Neural cell (in vitro differentiated cells): ENCODE measurements at regions not wholly inside any gene's neighbourhood (a gene's known extent, or its start where the extent isn't known, plus 50 kb on each side); places are given as distances from the start of the nearest gene placed in this dataset.

Source experiments
- H2AFZ ChIP-seq: fragments of 200-600, 300-800 bp; sonication (generic), shearing (Covaris generic); 2 replicates; pipeline ENCODE4 v1.6.0; 2014; ENCODE audit warnings: low read depth, mild to moderate bottlenecking, antibody characterized with exemption, low read length, moderate library complexity
- H3F3A ChIP-seq: fragments of 200-600 bp; shearing (Covaris generic); 2 replicates; pipeline ENCODE4 v1.6.1; 2016; ENCODE audit warnings: mild to moderate bottlenecking, moderate library complexity, mixed read lengths, antibody characterized with exemption, low read length; ENCODE audit not compliant: insufficient read depth, poor library complexity, severe bottlenecking
- H3K27ac ChIP-seq: fragments of 200-600, 300-800 bp; sonication (generic), shearing (Covaris generic); 2 replicates; pipeline ENCODE4 v1.5.1; 2014; ENCODE audit warnings: mild to moderate bottlenecking, low read length, moderate library complexity
- H3K27me3 ChIP-seq: fragments of 300-800, 200-600 bp; sonication (generic), shearing (Covaris generic); 2 replicates; pipeline ENCODE4 v1.6.0; 2014; ENCODE audit warnings: mild to moderate bottlenecking, low read depth, low read length, moderate library complexity; ENCODE audit not compliant: insufficient read depth
- H3K36me3 ChIP-seq: fragments of 300-800, 200-600 bp; sonication (generic), shearing (Covaris generic); 2 replicates; pipeline ENCODE4 v1.5.1; 2014; ENCODE audit warnings: mild to moderate bottlenecking, antibody characterized with exemption, low read length, moderate library complexity; ENCODE audit not compliant: insufficient read depth
- H3K4me2 ChIP-seq: fragments of 300-800, 200-600 bp; sonication (generic), shearing (Covaris generic); 2 replicates; pipeline ENCODE4 v1.6.0; 2014; ENCODE audit warnings: mild to moderate bottlenecking, low read length
- H3K4me3 ChIP-seq: fragments of 300-800, 200-600 bp; sonication (generic), shearing (Covaris generic); 2 replicates; pipeline ENCODE4 v1.5.1; 2014; ENCODE audit warnings: mild to moderate bottlenecking, low read length, moderate library complexity
- H3K79me2 ChIP-seq: fragments of 200-600 bp; shearing (Covaris generic); replicated peaks from 2 replicates; pipeline ENCODE4 v1.6.0; 2014; ENCODE audit warnings: mild to moderate bottlenecking, low read length, moderate library complexity; ENCODE audit not compliant: insufficient read depth
- H3K9ac ChIP-seq: fragments of 300-800, 200-600 bp; sonication (generic), shearing (Covaris generic); 2 replicates; pipeline ENCODE4 v1.6.1; 2016; ENCODE audit warnings: mild to moderate bottlenecking, low read length, mixed read lengths
- H3K9me2 ChIP-seq: fragments of 200-600 bp; shearing (Covaris generic); 2 replicates; pipeline ENCODE4 v1.6.1; 2016; ENCODE audit warnings: mild to moderate bottlenecking, low read length, mixed read lengths; ENCODE audit not compliant: insufficient read depth
- H3K9me3 ChIP-seq: fragments of 200-600, 300-800 bp; sonication (generic), shearing (Covaris generic); 2 replicates; pipeline ENCODE4 v1.6.1; 2016; ENCODE audit warnings: mild to moderate bottlenecking, mixed run types, low read length, moderate library complexity, mixed read lengths
- H4K20me1 ChIP-seq: fragments of 200-600 bp; shearing (Covaris generic); 2 replicates; pipeline ENCODE4 v1.6.1; 2016; ENCODE audit warnings: mild to moderate bottlenecking, mixed run types; ENCODE audit not compliant: insufficient read depth
- CTCF ChIP-seq: fragments of 450-650 bp; IDR thresholded peaks from 2 replicates; pipeline ENCODE4 v1.5.1; 2014; ENCODE audit warnings: antibody characterized with exemption, mild to moderate bottlenecking, moderate library complexity; ENCODE audit not compliant: poor library complexity, severe bottlenecking
- EP300 ChIP-seq: fragments of 450-650 bp; conservative IDR thresholded peaks from 2 replicates; pipeline ENCODE4 v1.6.1; 2014; ENCODE audit warnings: antibody characterized with exemption, mild to moderate bottlenecking, moderate library complexity; ENCODE audit not compliant: poor library complexity, severe bottlenecking
- EZH2 ChIP-seq: fragments of 200-600, 300-800 bp; shearing (Covaris generic), sonication (generic); IDR thresholded peaks from 2 replicates; pipeline ENCODE4 v1.6.1; 2014; ENCODE audit warnings: antibody characterized with exemption, low read length, borderline replicate concordance, mild to moderate bottlenecking; ENCODE audit not compliant: insufficient read depth, poor library complexity, severe bottlenecking
- MXI1 ChIP-seq: fragments of 450-650 bp; conservative IDR thresholded peaks from 2 replicates; pipeline ENCODE4 v1.6.1; 2014; ENCODE audit warnings: antibody characterized with exemption, mild to moderate bottlenecking; ENCODE audit not compliant: poor library complexity, severe bottlenecking
- POLR2AphosphoS5 ChIP-seq: IDR thresholded peaks from 2 replicates; pipeline ENCODE4 v1.6.1; 2012
- RAD21 ChIP-seq: fragments of 450-650 bp; conservative IDR thresholded peaks from 2 replicates; pipeline ENCODE4 v1.6.1; 2014; ENCODE audit warnings: antibody characterized with exemption, mild to moderate bottlenecking, moderate library complexity
- REST ChIP-seq: IDR thresholded peaks from 2 replicates; pipeline ENCODE4 v1.6.1; 2012; ENCODE audit warnings: borderline replicate concordance
- SMC3 ChIP-seq: fragments of 450-650 bp; conservative IDR thresholded peaks from 2 replicates; pipeline ENCODE4 v1.6.1; 2014; ENCODE audit warnings: antibody characterized with exemption, mild to moderate bottlenecking, moderate library complexity; ENCODE audit not compliant: poor library complexity
- TAF1 ChIP-seq: IDR thresholded peaks from 2 replicates; pipeline ENCODE4 v1.6.1; 2012; ENCODE audit warnings: low read depth

GRCh38 chr3:163632722-163633121, 1445.6 kb downstream of the SI start:
- Histone ChIP-seq H3K9ac (no peak overlapping the region), H3K36me3 (no peaks in the 10 kb centered on the region), H3K4me3 (no peak overlapping the region), H3K27ac (no peak overlapping the region), H3K79me2 (no peaks in the 10 kb centered on the region), H3K27me3 (no peaks in the 10 kb centered on the region), H3K4me2 (no peak overlapping the region), H3K9me3 (no peaks in the 10 kb centered on the region), H3K9me2 (no peaks in the 10 kb centered on the region), H3F3A (no peaks in the 10 kb centered on the region), H4K20me1 (no peaks in the 10 kb centered on the region), H2AFZ (no peak overlapping the region)
- TF ChIP-seq POLR2AphosphoS5 (no peak), REST (no peak), SMC3 (no peak), MXI1 (no peak), RAD21 (no peak), CTCF (no peak), TAF1 (no peak), EP300 (no peak), EZH2 (no peak)

GRCh38 chr3:163626753-163627152, 1451.5 kb downstream of the SI start:
- no peaks in the 10 kb centered on the region for H3K9me2 ChIP-seq
- no peaks in the 10 kb centered on the region for H3F3A ChIP-seq
- H3K9ac ChIP-seq: no peak overlapping the region
- no peaks in the 10 kb centered on the region for H3K79me2 ChIP-seq
- no peak overlapping the region for H3K27ac ChIP-seq
- no peak overlapping the region for H3K4me3 ChIP-seq
- no peaks in the 10 kb centered on the region for H3K27me3 ChIP-seq
- no peak overlapping the region for H2AFZ ChIP-seq
- H3K36me3 ChIP-seq: no peaks in the 10 kb centered on the region
- no peaks in the 10 kb centered on the region for H4K20me1 ChIP-seq
- no peak overlapping the region for H3K4me2 ChIP-seq
- TF ChIP-seq RAD21 (no peak), POLR2AphosphoS5 (no peak), SMC3 (no peak), REST (no peak)
- no peaks in the 10 kb centered on the region for H3K9me3 ChIP-seq
